ENCODE measurements at regions not wholly inside any gene's neighbourhood (a gene's known extent, or its start where the extent isn't known, plus 50 kb on each side); places are given as distances from the start of the nearest gene placed in this dataset.

- TF ChIP-seq CTBP1 (IDR thresholded peaks at IDR 0.05; ENCODE audit: borderline replicate concordance) (no peak), ELF4 (IDR thresholded peaks at IDR 0.05) (no peak), ARNT (IDR thresholded peaks at IDR 0.05) (no peak), SUZ12 (IDR thresholded peaks at IDR 0.05) (no peak), SP1 (IDR thresholded peaks at IDR 0.05) (no peak), BHLHE40 (IDR thresholded peaks at IDR 0.05; ENCODE audit: borderline replicate concordance) (no peak), PKNOX1 (IDR thresholded peaks at IDR 0.05) (no peak), NFRKB (IDR thresholded peaks at IDR 0.05) (no peak), FOXM1 (IDR thresholded peaks at IDR 0.05; ENCODE audit: borderline replicate concordance) (no peak)
These were observed 339.1 kb downstream of the HGF start for GRCh38 chr7:81430761-81431160.

All from HEK293T (cell line).